HEK293T (cell line): ENCODE measurements at regions not wholly inside any gene's neighbourhood (a gene's known extent, or its start where the extent isn't known, plus 50 kb on each side); places are given as distances from the start of the nearest gene placed in this dataset.

ENCODE experiments used
- BHLHE40 ChIP-seq: fragments of 450-650 bp; IDR thresholded peaks from 2 replicates; pipeline ENCODE4 v1.6.1; 2016; ENCODE audit warnings: mild to moderate bottlenecking, moderate library complexity, borderline replicate concordance
- ELF4 ChIP-seq: fragments of 450-650 bp; IDR thresholded peaks from 2 replicates; pipeline ENCODE4 v1.6.1; 2017; ENCODE audit warnings: antibody characterized with exemption
- FOXA1 ChIP-seq: fragments of 450-650 bp; IDR thresholded peaks from 2 replicates; pipeline ENCODE4 v1.6.1; 2016; ENCODE audit warnings: mild to moderate bottlenecking
- FOXM1 ChIP-seq: fragments of 450-650 bp; IDR thresholded peaks from 2 replicates; pipeline ENCODE4 v1.6.1; 2017; ENCODE audit warnings: mild to moderate bottlenecking, borderline replicate concordance
- L3MBTL2 ChIP-seq: fragments of 450-650 bp; conservative IDR thresholded peaks from 2 replicates; pipeline ENCODE4 v1.6.1; 2016; ENCODE audit warnings: mild to moderate bottlenecking
- NFRKB ChIP-seq: fragments of 450-650 bp; IDR thresholded peaks from 2 replicates; pipeline ENCODE4 v1.6.1; 2016; ENCODE audit warnings: mild to moderate bottlenecking, moderate library complexity
- SP1 ChIP-seq: fragments of 450-650 bp; IDR thresholded peaks from 2 replicates; pipeline ENCODE4 v1.6.1; 2017
- SUZ12 ChIP-seq: fragments of 450-650 bp; IDR thresholded peaks from 2 replicates; pipeline ENCODE4 v1.6.1; 2016; ENCODE audit warnings: mild to moderate bottlenecking
- TARDBP ChIP-seq: fragments of 450-650 bp; IDR thresholded peaks from 2 replicates; pipeline ENCODE4 v1.6.1; 2016

DNA sequence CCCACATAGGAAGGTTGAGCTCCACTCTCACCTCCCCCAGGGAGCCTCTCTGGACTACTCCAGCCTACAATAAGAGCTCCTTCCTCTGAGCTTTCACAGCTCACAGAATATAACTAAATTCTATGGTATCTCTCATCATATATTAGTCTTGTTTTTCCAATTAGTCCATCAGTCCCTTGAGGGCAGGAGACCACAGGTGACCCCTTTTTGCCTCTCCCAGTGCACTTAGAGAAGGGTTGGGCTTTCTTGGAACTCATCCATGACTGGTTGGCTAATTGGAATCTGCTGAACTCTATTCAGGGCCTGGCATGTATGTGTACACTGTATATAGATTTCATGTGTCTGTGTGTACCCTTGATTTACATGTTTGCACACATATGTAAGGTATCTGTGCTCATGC is 50.4 kb upstream of the ARAP3 start:
- TF ChIP-seq FOXM1 (no peak), ELF4 (no peak), SP1 (no peak), NFRKB (no peak), SUZ12 (no peak), FOXA1 (no peak), L3MBTL2 (no peak), BHLHE40 (no peak), TARDBP (no peak)
